B cell (primary cell): ENCODE measurements at regions not wholly inside any gene's neighbourhood (a gene's known extent, or its start where the extent isn't known, plus 50 kb on each side); places are given as distances from the start of the nearest gene placed in this dataset.

Source experiments
- CTCF ChIP-seq: fragments of 200-600 bp; IDR thresholded peaks from one replicate; pipeline ENCODE4 v1.8.0; 2022; ENCODE audit warnings: antibody characterized with exemption, mild to moderate bottlenecking
- EZH2 ChIP-seq: IDR thresholded peaks from 2 replicates; pipeline ENCODE4 v1.6.1; 2012; ENCODE audit warnings: borderline replicate concordance, low read depth, mild to moderate bottlenecking, moderate library complexity, low read length; ENCODE audit not compliant: insufficient read depth, poor library complexity, severe bottlenecking

GRCh38 chr17:79405823-79406222 is 205.0 kb downstream of the RBFOX3 start:
- TF ChIP-seq CTCF (no peak), EZH2 (no peak)
